CMK (cell line): ENCODE measurements at regions not wholly inside any gene's neighbourhood (a gene's known extent, or its start where the extent isn't known, plus 50 kb on each side); places are given as distances from the start of the nearest gene placed in this dataset.
"Not testable (repeated sequence)": the region's sequence is repeated elsewhere in the genome, so short reads cannot be mapped to it uniquely, and the experiment has no call there.

ENCODE experiments used
- DNase-seq: peaks from one replicate; pipeline ENCODE4 v3.0.0-alpha.2; 2010; ENCODE audit warnings: low read depth

DNA sequence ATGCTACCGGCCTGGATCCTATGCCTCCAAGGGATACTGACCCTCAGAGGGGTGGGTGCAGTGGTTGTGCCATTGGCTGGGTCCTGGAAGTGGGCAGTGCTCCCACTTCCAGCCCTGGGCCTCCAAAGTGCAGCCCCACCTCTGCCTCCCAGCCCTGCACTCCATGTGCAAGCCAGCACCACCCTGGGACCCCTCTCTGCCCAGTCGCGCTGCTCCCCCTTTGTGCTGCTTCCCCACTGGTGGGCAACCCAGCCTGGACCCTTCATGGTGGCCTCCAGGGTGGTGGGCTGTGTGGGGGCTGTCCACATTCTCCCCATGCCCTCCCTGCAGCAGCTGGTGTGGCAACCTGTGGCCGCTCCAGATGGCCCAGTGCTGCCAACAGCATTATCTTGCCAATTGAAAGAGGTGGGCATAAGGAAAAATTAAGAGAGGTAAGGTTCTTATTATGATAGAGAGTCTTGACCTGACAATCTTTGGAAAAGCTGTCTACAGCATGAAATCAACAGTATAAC, 309.7 kb downstream of the GUCY2F start:
- DNase-seq: no peak

DNA sequence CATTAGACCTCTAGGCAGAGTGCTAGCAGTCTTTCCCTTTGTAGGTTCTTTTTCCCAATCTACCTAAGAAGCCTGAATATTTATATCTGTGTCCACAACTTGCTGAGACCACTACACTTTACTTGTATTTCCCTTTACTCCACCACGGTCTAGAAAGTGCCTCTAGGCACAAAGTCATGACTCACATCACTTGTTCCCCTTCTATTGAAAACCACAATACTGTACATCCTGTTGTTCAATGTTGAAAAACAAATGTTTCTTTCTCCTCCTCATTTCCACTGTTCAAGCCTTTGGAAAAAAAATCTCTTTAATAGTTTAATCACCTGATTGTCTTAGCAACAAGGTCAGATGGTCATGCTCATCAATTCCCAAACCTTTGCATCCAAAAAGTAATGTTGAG, 326.7 kb downstream of the GUCY2F start:
- no peak for DNase-seq

DNA sequence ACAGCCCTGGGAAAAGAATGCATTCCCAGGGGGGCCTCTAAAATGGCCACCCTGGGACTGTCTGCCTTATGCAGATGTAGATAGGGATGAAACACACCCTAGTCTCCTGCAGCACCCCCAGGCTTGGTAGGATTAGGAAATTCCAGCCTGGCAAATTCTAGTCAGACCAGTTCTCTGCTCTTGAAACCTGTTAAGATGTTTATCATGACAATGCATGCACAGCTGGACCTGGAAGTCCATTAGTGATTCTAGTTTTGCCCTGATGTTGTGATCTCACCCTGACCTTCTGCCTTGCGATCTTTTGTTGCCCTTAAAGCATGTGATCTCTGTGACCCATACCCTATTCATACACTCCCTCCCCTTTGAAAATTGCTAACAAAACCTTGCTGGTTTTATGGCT, 337.7 kb downstream of the GUCY2F start:
- not testable (repeated sequence) for DNase-seq

DNA sequence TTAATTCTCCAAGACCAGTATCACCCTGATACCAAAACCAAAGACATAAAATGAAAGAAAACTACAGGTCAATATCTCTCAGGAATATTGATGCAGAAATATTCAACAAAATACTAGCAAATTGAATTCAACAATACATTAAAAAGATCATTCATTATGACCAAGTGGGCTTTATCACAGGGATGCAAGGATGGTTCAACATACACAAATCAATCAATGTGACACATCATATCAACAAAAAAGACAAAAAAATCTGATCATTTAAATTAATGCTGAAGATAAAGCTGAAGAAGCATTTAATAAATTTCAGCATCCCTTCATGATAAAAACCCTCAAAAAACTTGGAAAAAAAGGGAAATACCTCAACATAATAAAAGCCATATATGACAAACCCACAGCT, 341.4 kb downstream of the GUCY2F start:
- DNase-seq: no peak

DNA sequence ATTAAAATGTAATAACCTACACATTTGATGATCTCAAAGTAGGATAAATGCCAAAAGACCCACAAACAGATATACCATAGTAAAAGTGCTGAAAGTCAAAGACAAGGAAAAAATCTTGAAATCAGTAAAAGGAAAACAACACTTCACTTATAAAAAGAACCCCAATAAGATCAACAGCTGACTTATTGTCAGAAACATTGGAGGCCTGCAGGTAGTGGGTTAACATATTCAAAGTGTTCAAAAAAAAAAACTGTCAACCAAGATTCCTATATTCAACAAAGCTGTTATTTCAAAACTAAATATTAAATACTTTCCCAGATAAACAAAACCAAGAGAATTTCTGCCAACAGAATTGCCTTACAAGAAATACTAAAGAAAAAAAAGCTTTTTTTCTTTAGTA, 347.1 kb downstream of the GUCY2F start:
- DNase-seq: no peak

DNA sequence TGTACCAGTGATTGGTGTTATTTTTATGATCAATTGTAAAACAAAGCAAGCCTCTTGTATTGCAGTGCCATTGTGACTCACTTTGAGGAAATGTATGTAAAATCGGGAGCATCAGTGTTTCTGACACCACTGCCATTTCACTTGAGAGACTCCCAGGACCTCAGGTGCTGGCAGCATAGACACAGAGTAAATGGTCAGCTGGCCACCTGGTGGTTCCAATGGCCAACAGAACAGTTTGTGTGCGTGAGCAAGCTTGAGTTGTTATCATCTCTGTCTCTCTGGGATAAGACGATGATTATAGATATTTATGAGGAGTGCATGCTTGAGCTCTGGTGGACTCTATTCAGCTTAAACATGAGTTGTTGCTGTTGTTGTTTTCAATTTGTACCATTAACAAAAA, 356.6 kb downstream of the GUCY2F start:
- DNase-seq: no peak

DNA sequence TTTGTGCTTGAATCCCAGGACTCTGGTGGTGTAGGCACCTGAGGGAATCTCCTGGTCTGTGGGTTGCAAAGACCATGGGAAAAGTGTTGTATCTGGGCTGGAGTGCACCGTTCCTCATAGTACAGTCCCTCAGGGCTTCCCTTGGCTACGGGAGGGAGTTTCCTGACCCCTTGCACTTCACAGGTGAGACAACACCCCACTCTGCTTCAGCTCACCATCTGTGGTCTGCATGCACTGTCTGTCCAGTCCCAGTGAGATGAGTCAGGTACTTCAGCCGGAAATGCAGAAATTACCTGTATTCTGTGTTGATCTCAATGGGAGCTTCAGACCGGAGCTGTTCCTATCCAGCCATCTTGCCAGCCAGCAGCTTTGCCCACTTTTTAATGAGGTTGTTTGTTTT, 353.0 kb upstream of the IRS4 start:
- DNase-seq: no peak

DNA sequence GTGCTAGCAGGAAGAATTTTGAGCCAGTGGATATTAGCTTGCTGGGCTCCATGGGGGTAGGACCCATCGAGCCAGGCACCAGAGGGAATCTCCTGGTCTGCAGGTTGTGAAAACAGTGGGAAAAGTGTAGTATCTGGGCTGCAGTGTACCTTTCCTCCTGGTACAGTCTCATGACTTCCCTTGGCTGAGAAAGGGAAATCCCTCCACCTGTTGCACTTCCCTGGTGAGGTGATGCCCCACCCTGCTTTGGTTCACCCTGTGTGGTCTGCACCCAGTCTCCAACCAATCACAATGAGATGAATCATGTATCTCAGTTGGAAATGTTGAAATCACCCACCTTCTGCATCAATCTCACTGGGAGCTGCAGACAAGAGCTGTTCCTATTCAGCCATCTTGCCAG, 341.4 kb upstream of the IRS4 start:
- no peak for DNase-seq

DNA sequence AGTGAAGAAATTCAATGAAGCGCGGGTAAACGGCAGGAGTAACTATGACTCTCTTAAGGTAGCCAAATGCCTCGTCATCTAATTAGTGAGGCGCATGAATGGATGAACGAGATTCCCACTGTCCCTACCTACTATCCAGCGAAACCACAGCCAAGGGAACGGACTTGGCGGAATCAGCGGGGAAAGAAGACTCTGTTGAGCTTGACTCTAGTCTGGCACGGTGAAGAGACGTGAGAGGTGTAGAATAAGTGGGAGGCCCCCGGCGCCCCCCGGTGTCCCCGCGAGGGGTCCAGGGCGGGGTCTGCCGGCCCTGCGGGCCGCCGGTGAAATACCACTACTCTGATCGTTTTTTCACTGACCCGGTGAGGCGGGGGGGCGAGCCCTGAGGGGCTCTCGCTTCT, 317.8 kb upstream of the IRS4 start:
- not testable (repeated sequence) for DNase-seq

DNA sequence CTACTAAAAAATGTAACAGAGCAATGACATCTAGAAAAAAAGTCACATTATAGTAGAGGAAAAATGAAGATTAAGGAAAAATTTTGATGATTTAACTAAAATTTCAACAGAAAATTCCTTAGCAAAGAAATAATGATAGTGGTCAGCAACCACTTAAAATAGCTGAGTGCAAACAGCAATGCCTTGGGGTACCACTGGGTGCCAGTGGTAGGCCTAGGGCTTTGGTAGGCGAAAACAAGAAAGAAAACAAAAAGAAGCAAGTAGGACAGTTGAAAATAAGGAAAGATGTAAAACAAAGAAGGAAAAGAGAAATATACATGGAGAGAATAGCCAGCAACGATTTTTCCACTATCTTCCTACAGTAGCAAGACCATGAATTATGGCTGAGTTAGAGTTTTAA, 313.5 kb upstream of the IRS4 start:
- DNase-seq: no peak

DNA sequence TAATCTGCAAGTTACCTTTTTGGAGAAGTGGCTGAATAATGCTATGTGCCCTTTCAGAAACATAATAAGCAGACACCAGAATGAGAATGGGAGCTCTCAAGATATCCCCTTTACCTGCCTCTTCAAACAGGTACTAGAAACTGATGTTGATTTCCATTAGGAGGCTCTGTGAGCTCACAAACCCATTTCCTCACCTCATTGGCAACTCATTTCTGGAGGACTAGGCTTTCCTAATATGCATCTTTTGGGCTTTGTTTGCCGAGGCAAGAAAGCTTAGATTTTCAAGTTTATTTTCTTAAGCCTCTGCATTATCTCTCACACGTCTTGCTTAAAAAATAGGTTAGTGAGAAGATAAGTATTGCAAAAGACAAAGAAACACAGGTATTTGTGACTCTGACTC, 313.1 kb upstream of the IRS4 start:
- no peak for DNase-seq

DNA sequence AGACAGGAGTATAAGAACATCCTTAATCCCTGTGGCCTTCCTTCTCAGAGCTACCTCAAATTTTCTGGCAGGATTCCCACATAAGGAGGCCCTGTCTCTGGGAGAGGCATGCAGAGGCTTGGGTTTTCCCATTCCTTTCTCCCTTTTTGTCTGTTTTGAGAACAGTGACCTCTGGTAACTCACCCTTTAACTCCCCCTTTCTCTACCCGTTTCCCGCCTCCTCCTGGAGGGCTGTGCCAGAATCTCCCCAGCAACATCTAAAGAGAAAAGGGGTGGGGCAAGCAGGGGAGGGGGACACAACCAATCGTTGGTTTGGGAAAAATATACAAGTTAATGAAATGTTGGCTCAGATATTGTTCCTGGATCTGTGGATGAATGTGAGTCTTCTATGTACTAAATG, 303.7 kb upstream of the IRS4 start:
- DNase-seq: no peak

DNA sequence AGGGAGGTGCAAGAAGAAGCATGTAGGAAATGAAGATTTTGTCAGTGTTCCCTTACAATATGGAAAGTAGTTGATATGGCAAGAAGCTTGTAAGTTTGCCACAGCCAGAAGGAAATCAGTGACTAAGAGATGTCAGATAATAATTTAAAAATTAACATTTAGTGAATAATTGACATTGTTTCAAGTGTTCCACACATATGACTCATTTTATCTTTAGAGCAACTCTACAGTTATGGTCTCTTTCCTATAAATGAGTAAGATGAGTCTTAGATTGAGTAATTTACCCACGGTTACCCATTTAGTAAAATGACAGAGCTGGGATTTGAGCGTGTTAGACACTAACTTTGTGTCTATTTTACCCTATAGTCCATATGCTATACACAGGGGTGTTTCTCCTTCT, 300.3 kb upstream of the IRS4 start:
- no peak for DNase-seq

DNA sequence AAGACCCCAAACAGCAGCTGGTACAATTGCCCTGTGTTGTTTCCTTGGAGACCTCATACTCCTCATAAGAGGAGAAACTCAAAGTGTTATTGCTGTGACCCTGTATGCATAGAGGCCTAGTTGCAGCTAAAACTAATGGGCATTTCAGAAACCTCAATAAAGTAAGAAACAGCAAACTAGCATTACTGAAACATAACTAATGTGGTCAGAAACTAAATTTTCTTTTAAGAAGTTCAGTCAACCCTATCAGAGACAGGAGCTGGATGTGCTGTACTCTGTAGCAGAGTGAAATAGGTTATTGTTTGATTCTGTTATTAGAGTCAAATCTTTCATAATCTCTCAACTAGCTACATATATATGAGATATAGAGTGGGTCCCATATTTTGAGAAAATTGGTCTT, 257.5 kb upstream of the IRS4 start:
- DNase-seq: no peak

DNA sequence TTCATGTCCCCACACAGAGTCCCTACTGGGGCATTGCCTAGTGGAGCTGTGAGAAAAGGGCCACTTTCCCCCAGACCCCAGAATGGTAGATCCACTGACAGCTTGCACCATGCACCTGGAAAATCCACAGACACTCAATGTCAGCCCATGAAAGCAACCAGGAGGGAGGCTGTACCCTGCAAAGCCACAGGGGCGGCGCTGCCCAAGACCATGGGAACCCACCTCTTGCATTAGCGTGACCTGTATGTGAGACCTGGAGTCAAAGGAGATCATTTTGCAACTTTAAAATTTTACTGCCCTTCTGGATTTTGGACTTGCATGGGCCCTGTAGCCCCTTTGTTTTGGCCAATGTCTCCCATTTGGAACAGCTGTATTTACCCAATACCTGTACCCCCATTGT, 236.5 kb upstream of the IRS4 start:
- DNase-seq: not testable (repeated sequence)

DNA sequence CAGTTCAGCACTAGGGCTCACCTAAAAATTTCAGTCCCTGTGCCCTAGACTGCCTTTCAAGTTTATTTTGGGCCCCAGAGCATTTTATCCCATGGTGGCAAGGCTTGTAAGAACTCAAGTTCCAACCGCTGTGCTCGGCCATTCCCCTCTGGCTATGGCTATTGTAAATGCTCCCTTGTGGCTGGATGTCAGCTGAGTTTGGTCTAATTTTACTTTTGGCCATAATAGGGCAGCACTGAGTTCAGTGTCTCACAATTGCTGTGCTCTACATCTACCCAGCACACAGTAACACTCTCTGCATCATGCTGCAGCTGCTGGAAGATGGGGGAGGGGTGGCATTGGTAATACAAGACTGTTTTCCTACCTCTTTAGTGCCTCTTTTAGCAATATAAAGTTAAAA, 210.8 kb upstream of the IRS4 start:
- no peak for DNase-seq

DNA sequence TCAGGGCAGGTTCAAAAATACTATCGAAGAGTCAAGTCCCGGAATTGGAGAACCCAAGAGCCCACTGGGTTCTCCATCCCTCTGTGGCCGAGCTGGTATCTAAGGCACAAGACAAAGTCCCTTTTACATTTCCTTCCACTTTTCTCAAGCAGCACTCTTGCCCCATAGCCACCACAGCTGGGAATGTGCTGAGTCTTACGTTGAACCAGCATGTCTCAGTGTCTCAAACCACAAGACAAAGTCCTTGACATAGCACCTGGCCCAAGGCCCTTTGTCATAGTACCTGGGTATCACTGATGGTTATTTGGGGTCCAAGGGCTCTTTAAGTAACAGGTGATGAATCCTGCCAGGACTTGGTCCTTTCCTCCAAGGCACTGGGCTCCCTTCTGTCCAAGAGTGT, 210.2 kb upstream of the IRS4 start:
- no peak for DNase-seq

DNA sequence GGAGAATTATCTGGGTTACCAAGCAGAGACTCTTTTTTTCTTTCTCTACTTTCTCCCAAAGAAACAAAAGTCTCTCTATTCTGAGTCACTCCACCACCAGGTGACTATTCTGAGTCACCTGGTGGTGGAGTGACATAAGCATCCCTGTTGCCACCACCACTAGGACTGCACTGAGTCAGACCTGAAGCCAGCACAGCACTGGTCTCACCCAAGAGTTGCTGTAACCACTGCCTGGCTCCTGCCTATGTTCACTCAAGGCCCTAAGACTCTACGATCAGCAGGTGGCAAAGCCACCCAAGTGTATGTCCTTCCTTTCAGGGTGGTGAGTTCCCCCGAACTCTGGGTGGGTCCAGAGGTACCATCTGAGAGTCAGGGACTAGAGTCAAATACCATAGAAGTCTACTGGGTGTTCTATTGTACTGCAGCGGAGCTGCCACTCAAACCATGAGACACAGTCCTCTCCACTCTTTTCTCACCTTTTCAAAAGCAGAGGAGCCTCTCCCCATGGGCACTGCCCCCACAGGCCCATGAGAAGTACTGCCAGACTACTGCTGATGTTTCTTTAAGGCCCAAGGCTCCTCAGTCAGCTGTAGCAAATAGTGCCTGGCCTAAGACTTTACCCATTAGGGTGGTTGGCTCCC, 209.6 kb upstream of the IRS4 start:
- no peak for DNase-seq

DNA sequence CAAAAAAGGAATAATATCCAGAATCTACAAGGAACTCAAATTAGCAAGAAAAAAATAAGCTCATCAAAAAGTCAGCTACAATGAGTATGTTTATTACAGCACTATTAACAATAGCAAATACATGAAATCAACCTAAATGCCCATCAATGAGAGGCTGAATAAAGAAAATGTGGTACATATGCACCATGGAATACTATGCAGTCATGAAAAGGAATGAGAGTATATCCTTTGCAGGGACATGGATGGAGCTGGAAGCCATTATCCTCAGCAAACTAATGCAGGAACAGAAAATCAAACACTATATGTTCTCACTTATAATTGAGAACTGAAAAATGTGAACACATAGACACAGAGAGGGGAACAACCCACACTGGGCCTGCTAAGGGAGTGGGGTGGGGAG, 178.4 kb upstream of the IRS4 start:
- DNase-seq: no peak

DNA sequence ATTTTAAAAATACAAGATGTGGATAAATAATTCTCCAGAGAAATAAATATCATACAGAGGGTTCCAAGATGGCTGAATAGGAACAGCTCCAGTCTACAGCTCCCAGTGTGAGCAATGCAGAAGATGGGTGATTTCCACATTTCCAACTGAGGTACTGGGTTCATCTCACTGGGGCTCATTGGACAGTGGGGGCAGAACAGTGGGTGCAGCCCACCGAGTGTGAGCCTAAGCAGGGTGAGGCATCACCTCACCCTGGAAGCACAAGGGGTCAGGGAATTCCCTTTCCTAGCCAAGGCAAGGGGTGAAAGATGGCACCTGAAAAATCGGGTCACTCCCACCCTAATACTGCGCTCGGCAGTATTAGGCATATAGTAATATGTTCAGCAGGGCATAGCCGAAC, 167.5 kb upstream of the IRS4 start:
- DNase-seq: not testable (repeated sequence)

DNA sequence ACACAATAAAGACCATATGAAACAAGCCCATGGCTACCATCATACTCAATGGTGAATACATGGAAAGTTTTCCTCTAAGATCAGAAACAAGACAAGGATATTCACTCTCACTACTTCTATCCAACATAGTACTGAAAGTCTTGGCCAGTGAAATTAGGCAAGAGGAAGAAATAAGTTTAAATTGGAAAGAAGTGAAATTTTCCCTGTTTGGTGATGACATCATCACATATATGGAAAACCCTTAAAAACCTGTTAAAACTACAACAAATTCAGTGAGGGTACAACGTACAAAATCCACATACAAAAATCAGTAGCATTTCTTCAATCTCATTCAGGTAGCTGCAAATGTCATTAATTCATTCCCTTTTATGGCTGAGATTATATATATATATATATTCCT, 164.0 kb upstream of the IRS4 start:
- DNase-seq: no peak

DNA sequence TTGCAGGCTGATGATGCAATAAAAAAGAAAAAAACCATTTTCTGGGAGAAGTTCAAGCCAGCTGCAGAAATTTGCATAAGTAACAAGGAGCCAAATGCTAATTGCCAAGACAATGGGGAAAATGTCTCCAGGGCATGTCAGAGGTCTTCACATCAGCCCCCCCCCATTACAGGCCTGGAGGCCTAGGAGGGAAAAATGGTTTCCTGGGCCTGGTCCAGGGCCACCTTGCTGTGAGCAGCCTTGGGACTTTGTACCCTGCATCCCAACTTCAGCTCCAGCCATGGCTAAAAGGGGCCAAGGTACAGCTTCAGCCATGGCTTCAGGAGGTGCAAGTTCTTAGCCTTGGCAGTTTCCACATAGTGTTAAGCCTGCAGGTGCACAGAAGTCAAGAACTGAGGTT, 160.0 kb upstream of the IRS4 start:
- DNase-seq: not testable (repeated sequence)

DNA sequence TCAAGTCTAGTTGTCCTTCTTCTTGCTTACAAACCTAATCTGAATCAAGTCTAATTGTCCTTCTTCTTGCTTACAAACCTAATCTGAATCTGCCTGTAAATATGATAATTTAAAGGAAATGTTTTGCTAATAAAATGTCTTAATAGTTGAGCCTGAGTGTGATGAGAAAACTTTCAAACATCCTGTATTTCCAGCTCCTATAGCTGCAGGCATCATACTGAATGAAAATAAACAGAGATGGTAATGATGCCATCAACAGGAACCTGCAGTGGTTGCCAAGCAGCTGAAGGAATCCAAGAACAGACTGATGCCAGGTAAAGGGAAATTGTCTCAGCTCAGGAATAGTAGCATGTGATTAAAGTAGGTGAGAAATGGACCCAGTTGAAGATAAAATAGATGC, 156.1 kb upstream of the IRS4 start:
- DNase-seq: no peak

DNA sequence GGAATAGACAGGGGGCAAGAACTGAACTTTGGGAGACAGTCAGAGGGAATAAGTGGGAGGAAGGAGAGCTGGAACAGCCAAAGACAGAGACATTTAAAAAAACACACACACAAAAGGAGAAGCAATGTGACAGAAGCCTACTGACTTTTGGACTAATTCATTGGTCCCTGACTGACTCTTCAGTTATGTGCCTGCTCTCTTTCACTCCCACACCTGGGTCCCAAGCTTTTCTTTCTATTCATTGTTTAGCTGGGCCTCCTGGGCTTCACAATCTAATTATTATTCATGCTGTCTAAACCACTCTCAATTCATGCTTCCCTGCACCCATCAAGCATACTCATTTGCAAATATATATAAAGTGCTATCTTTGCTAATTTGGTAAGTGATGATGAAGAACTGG, 139.2 kb upstream of the IRS4 start:
- DNase-seq: no peak

DNA sequence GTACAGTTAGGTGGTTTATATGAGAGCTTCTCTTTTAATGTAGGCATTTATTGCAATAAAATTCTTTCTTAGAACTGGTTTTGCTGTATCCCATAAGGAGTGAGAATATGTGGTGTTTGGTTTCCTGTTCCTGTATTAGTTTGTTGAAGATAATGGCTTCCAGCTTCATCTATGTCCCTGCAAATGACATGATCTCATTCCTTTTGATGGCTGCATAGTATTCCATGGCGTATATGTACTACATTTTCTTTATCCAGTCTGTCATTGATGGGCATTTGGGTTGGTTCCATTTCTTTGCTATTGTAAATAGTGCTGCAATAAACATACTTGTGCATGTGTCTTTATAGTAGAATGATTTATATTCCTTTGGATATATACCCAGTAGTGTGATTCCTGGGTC, 106.7 kb upstream of the IRS4 start:
- DNase-seq: not testable (repeated sequence)
